Activated naive CD4-positive, alpha-beta T cell treated with anti-CD3 and anti-CD28 coated beads, Interleukin-2, amount 50 U/mL, for 16 hours (primary cell): ENCODE measurements at regions not wholly inside any gene's neighbourhood (a gene's known extent, or its start where the extent isn't known, plus 50 kb on each side); places are given as distances from the start of the nearest gene placed in this dataset.

Experiments
- DNase-seq: peaks from one replicate; pipeline ENCODE4 v3.0.0-alpha.2; 2020

DNA sequence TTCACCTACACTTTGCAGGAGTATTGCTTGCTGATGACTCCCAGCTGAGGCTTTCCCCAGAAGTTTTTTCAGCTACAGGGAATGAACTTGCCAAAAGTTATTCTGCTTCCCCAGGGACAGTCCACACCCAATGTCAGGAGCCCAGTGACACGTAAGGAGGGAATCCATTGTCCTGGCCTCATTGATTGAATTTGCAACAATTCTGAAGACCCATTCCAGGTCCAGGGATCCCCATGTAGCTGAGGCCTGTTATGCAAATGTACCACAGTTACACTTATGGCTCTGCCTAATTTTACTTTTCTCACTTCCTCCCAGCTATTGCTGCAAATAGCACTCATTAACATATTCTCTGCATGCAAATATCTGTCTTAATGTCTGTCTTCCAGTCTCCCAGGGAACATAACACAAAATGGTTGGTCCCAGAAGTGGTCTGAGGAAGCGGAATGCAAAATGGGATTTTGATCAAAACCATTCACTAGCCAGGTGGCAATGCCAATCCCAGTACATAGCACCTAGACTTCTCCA lies 113.7 kb upstream of the ACTRT1 start:
- no peak for DNase-seq

DNA sequence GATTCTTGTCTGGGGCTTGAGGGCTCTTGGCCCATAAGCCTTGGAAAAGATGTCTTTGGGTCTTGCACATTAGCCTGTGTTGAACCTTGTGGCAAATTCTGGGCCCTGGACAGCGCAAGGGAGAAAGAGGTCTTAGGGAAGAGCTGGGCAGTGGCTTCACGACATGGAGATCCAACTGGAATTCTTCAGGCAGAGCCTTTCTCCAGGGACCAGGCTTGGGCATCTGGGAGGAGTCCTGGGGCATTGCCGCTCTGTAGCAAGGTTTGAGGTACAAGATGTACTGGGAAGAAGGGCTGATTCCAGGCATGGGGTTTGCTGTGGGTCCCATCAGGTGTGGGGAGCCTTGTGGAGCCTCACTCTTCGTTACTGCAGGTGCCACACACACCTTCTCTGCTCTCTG lies 104.0 kb upstream of the ACTRT1 start:
- DNase-seq = no peak

DNA sequence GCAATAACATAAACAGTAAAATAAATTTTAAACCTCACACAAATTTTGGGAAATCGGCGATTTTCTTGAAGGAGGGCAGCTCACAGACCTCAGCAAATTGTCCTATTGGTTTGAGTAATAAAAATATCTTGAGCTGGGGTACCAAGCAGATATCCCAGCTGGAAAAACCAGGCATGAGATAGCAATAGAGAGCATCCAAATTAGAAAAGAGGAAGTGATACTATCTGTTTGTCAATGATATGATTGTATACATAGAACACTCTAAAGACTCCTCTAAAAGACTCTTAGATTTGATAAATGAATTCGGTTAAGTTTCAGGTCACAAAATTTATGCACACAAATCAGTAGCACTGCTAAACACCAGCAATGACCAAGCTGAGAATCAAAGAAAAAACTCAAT lies 90.5 kb upstream of the ACTRT1 start:
- no peak for DNase-seq

DNA sequence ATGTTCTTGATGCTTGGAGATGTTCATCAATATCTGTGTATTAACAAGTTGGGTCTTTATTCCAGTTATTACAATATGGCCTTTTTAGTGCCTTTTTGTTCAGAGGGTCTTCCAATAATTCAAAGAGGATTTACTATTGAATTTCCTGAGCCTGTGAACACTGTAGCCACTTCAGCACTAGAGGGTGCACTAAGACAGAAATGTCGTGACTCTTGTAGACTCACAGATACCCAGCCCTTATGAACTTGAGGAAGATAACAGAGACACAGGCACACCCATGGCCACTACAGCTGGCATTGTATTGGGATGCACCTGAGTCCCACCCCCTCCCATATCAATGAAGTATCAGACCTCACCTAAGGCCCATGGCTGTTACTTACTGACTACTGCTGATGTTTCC lies 54.4 kb upstream of the ACTRT1 start:
- no peak for DNase-seq

DNA sequence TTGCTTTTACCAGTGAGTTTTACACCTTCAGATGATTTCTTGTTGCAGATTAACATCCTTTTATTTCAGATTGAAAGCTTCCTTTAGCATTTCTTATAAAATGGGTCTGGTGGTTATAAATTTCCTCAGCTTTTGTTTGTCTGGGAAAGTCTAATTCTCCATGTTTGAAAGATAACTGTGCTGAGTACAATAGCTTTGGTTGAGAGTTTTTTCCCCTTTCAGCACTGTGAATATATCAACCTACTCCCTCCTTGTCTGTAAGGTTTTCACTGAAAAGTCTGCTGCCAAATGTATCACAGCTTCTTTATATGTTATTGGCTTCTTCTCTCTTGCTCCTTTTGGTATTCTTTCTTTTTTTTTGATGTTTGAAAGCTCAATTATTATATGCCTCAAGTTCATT lies 53.5 kb upstream of the ACTRT1 start:
- DNase-seq = no peak
